Loucy (cell line): ENCODE measurements at regions not wholly inside any gene's neighbourhood (a gene's known extent, or its start where the extent isn't known, plus 50 kb on each side); places are given as distances from the start of the nearest gene placed in this dataset.

Experiments used
- EZH2phosphoT487 ChIP-seq: fragments of 200-600 bp; IDR thresholded peaks from 2 replicates; pipeline ENCODE4 v1.6.1; 2018; ENCODE audit warnings: antibody characterized with exemption, mild to moderate bottlenecking, moderate library complexity, borderline replicate concordance
- TF ChIP-seq, protein P1 (sequence below): fragments of 200-600 bp; sonication (generic); conservative IDR thresholded peaks from 2 replicates; pipeline ENCODE4 v1.5.1; 2014; ENCODE audit warnings: mild to moderate bottlenecking, antibody characterized with exemption, low read length

- TF ChIP-seq, protein P1, sequence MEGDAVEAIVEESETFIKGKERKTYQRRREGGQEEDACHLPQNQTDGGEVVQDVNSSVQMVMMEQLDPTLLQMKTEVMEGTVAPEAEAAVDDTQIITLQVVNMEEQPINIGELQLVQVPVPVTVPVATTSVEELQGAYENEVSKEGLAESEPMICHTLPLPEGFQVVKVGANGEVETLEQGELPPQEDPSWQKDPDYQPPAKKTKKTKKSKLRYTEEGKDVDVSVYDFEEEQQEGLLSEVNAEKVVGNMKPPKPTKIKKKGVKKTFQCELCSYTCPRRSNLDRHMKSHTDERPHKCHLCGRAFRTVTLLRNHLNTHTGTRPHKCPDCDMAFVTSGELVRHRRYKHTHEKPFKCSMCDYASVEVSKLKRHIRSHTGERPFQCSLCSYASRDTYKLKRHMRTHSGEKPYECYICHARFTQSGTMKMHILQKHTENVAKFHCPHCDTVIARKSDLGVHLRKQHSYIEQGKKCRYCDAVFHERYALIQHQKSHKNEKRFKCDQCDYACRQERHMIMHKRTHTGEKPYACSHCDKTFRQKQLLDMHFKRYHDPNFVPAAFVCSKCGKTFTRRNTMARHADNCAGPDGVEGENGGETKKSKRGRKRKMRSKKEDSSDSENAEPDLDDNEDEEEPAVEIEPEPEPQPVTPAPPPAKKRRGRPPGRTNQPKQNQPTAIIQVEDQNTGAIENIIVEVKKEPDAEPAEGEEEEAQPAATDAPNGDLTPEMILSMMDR = no peak
- no peak for TF ChIP-seq EZH2phosphoT487
Measured at GRCh38 chr21:17196623-17197022, 316.2 kb upstream of the CXADR start.
